SK-N-MC (cell line): ENCODE measurements at regions not wholly inside any gene's neighbourhood (a gene's known extent, or its start where the extent isn't known, plus 50 kb on each side); places are given as distances from the start of the nearest gene placed in this dataset.
"Not testable (repeated sequence)": the region's sequence is repeated elsewhere in the genome, so short reads cannot be mapped to it uniquely, and the experiment has no call there.

Experiments used
- EZH2 ChIP-seq: fragments of 200-600 bp; sonication (generic); IDR thresholded peaks from one replicate; pipeline ENCODE4 v1.6.1; 2017; ENCODE audit warnings: antibody characterized with exemption
- FOXP2 ChIP-seq: optimal IDR thresholded peaks from 2 replicates; pipeline ENCODE3; 2011; ENCODE audit warnings: mild to moderate bottlenecking, moderate library complexity; ENCODE audit not compliant: insufficient read depth; ENCODE audit errors: extremely low read length, control extremely low read depth
- POLR2AphosphoS5 ChIP-seq: IDR thresholded peaks from 2 replicates; pipeline ENCODE4 v1.6.1; 2012; ENCODE audit warnings: mild to moderate bottlenecking, low read depth, low read length, borderline replicate concordance

DNA sequence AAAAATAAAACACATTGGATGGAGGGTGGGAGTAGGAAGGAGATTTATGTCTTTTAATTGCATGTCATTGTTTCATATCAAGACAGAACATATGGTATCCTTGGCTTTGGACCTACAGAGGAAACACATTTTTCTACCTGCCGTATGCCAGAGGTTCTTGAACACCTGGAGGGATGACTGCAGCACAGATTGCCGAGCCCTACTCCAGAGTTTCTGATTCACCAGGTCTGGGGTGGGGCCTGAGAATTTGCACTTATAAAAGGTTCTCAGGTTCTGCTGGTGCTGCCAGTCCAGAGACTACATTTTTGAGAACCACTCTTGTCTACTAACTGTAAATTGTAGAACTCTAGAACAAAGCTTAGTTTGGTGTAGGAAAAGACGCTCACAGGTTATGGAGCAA lies 61.3 kb upstream of the CSPG4 start:
- not testable (repeated sequence) for TF ChIP-seq EZH2, POLR2AphosphoS5, FOXP2
